OCI-M2 (cell line): ENCODE measurements at regions not wholly inside any gene's neighbourhood (a gene's known extent, or its start where the extent isn't known, plus 50 kb on each side); places are given as distances from the start of the nearest gene placed in this dataset.

Experiments used
- DNase-seq: peaks from one replicate; lab custom pipeline; 2025; ENCODE audit not compliant: unreplicated experiment; lab: John Stamatoyannopoulos, UW

- no peak for DNase-seq
Measured at GRCh38 chr4:125679989-125680388, 365.2 kb downstream of the FAT4 start.

GRCh38 chr4:125681240-125681639 lies 366.5 kb downstream of the FAT4 start:
- no peak for DNase-seq

- no peak for DNase-seq
Measured at GRCh38 chr4:125682730-125683129, 368.0 kb downstream of the FAT4 start.

GRCh38 chr4:125688841-125689240 lies 374.1 kb downstream of the FAT4 start:
- DNase-seq, result no peak

- DNase-seq, result no peak
Measured at GRCh38 chr4:125689805-125690204, 375.1 kb downstream of the FAT4 start.

- DNase-seq, result no peak
Measured at GRCh38 chr4:125693228-125693627, 378.5 kb downstream of the FAT4 start.

GRCh38 chr4:125702406-125702805 lies 387.7 kb downstream of the FAT4 start:
- DNase-seq, result no peak

GRCh38 chr4:125703443-125703842 lies 388.7 kb downstream of the FAT4 start:
- DNase-seq, result no peak

GRCh38 chr4:125704726-125705125 lies 390.0 kb downstream of the FAT4 start:
- DNase-seq, result no peak

GRCh38 chr4:125705681-125706080 lies 390.9 kb downstream of the FAT4 start:
- DNase-seq, result no peak

- DNase-seq, result no peak
Measured at GRCh38 chr4:125707397-125707796, 392.6 kb downstream of the FAT4 start.

GRCh38 chr4:125710766-125711165 lies 396.0 kb downstream of the FAT4 start:
- DNase-seq, result no peak

GRCh38 chr4:125714049-125714448 lies 399.3 kb downstream of the FAT4 start:
- no peak for DNase-seq

GRCh38 chr4:125714845-125715244 lies 400.1 kb downstream of the FAT4 start:
- no peak for DNase-seq

GRCh38 chr4:125719987-125720386 lies 405.2 kb downstream of the FAT4 start:
- no peak for DNase-seq

- no peak for DNase-seq
Measured at GRCh38 chr4:125722009-125722408, 407.3 kb downstream of the FAT4 start.

GRCh38 chr4:125725957-125726525 lies 411.3 kb downstream of the FAT4 start:
- no peak for DNase-seq

- DNase-seq, result no peak
Measured at GRCh38 chr4:125727931-125728330, 413.2 kb downstream of the FAT4 start.

GRCh38 chr4:125728568-125728967 lies 413.8 kb downstream of the FAT4 start:
- no peak for DNase-seq

GRCh38 chr4:125729171-125729570 lies 414.4 kb downstream of the FAT4 start:
- no peak for DNase-seq

- DNase-seq, result no peak
Measured at GRCh38 chr4:125732632-125733031, 417.9 kb downstream of the FAT4 start.

GRCh38 chr4:125734504-125734903 lies 419.7 kb downstream of the FAT4 start:
- DNase-seq, result no peak

GRCh38 chr4:125735102-125735501 lies 420.3 kb downstream of the FAT4 start:
- no peak for DNase-seq

GRCh38 chr4:125736057-125736456 lies 421.3 kb downstream of the FAT4 start:
- no peak for DNase-seq
